ENCODE measurements at regions not wholly inside any gene's neighbourhood (a gene's known extent, or its start where the extent isn't known, plus 50 kb on each side); places are given as distances from the start of the nearest gene placed in this dataset.

DNA sequence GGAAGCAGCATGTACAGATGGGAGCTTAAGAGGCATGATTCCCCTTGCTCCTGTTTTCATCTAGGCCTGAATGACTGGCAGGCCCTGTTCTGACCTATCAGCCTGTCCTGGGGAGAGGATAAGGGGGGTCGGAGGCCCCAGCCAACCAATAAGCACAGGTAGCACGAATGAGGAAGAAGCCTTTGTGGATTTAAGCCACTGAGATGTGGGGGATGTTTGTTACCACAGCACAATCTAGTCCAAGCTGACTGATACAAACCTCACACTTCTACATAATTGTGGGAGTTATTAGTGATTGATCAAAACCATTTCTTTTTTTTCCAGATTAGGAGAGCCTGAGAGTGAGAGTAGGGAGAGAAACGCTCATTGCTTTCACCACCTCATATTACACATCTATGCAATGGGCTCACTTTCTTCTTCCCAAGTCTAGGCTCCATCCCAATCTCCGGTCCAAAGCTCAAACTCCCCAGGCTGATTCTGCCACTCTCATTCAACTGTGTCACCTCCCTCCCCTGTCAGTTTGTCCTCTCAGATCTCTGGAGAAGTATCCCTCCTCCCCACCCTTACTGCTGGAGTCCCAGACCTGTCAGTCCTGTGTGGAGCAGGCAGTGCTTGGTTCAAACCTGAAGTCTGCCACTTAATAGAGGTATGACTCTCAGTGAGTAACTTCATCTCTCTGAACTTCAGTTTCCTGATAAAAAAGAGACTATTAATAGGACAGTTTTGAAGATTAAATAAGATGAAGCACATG, 220.5 kb downstream of the PTPRU start:
- Histone ChIP-seq H3K9ac (ENCODE audit: control insufficient read depth, insufficient read depth, low read length) (no peak overlapping the region), H3K4me1 (ENCODE audit: control insufficient read depth, insufficient read depth, low read length) (no peaks in the 10 kb centered on the region), H3K79me2 (ENCODE audit: control insufficient read depth, insufficient read depth, low read length) (no peaks in the 10 kb centered on the region), H3K4me2 (ENCODE audit: control insufficient read depth, insufficient read depth) (no peak overlapping the region), H2AFZ (ENCODE audit: control insufficient read depth, low read depth, low read length) (no peak overlapping the region), H3K9me3 (replicated peaks; ENCODE audit: control insufficient read depth, insufficient read depth, low read length) (no peaks in the 10 kb centered on the region; the same call in 2 of the 3 replicates), H3K27me3 (replicated peaks in 1 of 2; ENCODE audit: control insufficient read depth in 2 of 2, insufficient read depth in 2 of 2, low read length in 1 of 2) (no peaks in the 10 kb centered on the region; a peak in 1 of 4 replicates), H3K36me3 (ENCODE audit: control insufficient read depth in 2 of 2, insufficient read depth in 2 of 2, low read length in 1 of 2) (no peaks in the 10 kb centered on the region), H4K20me1 (ENCODE audit: control insufficient read depth, insufficient read depth) (no peaks in the 10 kb centered on the region), H3K27ac (ENCODE audit: control insufficient read depth, insufficient read depth) (no peak overlapping the region), H3K4me3 (no peak overlapping the region)
- intact Hi-C loops (cut with micrococcal nuclease; ENCODE audit: unreplicated experiment) = no loop called here
- BruUV-seq (replicated peaks) = no TSS peak
- FAIRE-seq (no peak), DNase-seq (ENCODE audit: low read depth, low spot score) (no peak), ATAC-seq (no peak)
- CTCF ChIA-PET = no interaction called here
- in situ Hi-C loops (cut with MboI) = no loop called here
- POLR2A ChIA-PET = no interaction called here
- WGBS (ENCODE audit: insufficient coverage, insufficient replicate concordance, low lambda C conversion rate, missing lambda C conversion rate) = 15% methylated on average over 4 of the region's 4 CpGs
- SMC1A ChIA-PET (ENCODE audit: uncharacterized antibody, unreplicated experiment) = no interaction called here
- RAD21 ChIA-PET (ENCODE audit: unreplicated experiment) = no interaction called here
- TF ChIP-seq LARP7 (IDR thresholded peaks at IDR 0.05) (no peak), ZNF207 (IDR thresholded peaks at IDR 0.05; ENCODE audit: borderline replicate concordance) (no peak), POLR2AphosphoS5 (IDR thresholded peaks at IDR 0.05; ENCODE audit: low read length) (no peak), MXI1 (IDR thresholded peaks at IDR 0.05; ENCODE audit: low read depth, low read length) (no peak), ZNF24 (IDR thresholded peaks at IDR 0.05) (no peak), FOS (IDR thresholded peaks at IDR 0.05; ENCODE audit: borderline replicate concordance, extremely low read depth, insufficient read length) (no peak), RCOR1 (conservative IDR thresholded peaks at IDR 0.05; ENCODE audit: low read depth, low read length) (no peak), RUNX3 (IDR thresholded peaks at IDR 0.05; ENCODE audit: low read length) (no peak), ESRRA (IDR thresholded peaks at IDR 0.05; ENCODE audit: low read length) (no peak), KDM1A (IDR thresholded peaks at IDR 0.05; ENCODE audit: borderline replicate concordance) (no peak), CREB1 (IDR thresholded peaks at IDR 0.05; ENCODE audit: low read depth) (no peak)
- TF ChIP-seq, protein P1, sequence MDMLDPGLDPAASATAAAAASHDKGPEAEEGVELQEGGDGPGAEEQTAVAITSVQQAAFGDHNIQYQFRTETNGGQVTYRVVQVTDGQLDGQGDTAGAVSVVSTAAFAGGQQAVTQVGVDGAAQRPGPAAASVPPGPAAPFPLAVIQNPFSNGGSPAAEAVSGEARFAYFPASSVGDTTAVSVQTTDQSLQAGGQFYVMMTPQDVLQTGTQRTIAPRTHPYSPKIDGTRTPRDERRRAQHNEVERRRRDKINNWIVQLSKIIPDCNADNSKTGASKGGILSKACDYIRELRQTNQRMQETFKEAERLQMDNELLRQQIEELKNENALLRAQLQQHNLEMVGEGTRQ (IDR thresholded peaks at IDR 0.05; ENCODE audit: borderline replicate concordance, low read depth, low read length) = no peak
- TF ChIP-seq, protein P2, sequence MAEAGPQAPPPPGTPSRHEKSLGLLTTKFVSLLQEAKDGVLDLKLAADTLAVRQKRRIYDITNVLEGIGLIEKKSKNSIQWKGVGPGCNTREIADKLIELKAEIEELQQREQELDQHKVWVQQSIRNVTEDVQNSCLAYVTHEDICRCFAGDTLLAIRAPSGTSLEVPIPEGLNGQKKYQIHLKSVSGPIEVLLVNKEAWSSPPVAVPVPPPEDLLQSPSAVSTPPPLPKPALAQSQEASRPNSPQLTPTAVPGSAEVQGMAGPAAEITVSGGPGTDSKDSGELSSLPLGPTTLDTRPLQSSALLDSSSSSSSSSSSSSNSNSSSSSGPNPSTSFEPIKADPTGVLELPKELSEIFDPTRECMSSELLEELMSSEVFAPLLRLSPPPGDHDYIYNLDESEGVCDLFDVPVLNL (IDR thresholded peaks at IDR 0.05; ENCODE audit: low read depth, low read length) = no peak
- TF ChIP-seq, protein P3, sequence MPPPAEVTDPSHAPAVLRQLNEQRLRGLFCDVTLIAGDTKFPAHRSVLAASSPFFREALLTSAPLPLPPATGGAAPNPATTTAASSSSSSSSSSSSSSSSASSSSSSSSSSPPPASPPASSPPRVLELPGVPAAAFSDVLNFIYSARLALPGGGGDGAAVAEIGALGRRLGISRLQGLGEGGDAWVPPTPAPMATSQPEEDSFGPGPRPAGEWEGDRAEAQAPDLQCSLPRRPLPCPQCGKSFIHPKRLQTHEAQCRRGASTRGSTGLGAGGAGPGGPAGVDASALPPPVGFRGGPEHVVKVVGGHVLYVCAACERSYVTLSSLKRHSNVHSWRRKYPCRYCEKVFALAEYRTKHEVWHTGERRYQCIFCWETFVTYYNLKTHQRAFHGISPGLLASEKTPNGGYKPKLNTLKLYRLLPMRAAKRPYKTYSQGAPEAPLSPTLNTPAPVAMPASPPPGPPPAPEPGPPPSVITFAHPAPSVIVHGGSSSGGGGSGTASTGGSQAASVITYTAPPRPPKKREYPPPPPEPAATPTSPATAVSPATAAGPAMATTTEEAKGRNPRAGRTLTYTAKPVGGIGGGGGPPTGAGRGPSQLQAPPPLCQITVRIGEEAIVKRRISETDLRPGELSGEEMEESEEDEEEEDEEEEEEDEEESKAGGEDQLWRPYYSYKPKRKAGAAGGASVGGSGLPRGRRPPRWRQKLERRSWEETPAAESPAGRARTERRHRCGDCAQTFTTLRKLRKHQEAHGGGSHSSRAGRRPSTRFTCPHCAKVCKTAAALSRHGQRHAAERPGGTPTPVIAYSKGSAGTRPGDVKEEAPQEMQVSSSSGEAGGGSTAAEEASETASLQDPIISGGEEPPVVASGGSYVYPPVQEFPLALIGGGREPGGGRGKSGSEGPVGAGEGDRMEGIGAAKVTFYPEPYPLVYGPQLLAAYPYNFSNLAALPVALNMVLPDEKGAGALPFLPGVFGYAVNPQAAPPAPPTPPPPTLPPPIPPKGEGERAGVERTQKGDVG (CRISPR knock-in tag; IDR thresholded peaks at IDR 0.05) = no peak
- TF ChIP-seq, protein P4, sequence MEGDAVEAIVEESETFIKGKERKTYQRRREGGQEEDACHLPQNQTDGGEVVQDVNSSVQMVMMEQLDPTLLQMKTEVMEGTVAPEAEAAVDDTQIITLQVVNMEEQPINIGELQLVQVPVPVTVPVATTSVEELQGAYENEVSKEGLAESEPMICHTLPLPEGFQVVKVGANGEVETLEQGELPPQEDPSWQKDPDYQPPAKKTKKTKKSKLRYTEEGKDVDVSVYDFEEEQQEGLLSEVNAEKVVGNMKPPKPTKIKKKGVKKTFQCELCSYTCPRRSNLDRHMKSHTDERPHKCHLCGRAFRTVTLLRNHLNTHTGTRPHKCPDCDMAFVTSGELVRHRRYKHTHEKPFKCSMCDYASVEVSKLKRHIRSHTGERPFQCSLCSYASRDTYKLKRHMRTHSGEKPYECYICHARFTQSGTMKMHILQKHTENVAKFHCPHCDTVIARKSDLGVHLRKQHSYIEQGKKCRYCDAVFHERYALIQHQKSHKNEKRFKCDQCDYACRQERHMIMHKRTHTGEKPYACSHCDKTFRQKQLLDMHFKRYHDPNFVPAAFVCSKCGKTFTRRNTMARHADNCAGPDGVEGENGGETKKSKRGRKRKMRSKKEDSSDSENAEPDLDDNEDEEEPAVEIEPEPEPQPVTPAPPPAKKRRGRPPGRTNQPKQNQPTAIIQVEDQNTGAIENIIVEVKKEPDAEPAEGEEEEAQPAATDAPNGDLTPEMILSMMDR (IDR thresholded peaks at IDR 0.05 in 2 of 3, conservative IDR thresholded peaks at IDR 0.05 in 1 of 3; ENCODE audit: control insufficient read depth in 2 of 3, extremely low read depth in 1 of 3, insufficient read depth in 1 of 3, low read depth in 3 of 3, low read length in 3 of 3) = no peak
- TF ChIP-seq, protein P5, sequence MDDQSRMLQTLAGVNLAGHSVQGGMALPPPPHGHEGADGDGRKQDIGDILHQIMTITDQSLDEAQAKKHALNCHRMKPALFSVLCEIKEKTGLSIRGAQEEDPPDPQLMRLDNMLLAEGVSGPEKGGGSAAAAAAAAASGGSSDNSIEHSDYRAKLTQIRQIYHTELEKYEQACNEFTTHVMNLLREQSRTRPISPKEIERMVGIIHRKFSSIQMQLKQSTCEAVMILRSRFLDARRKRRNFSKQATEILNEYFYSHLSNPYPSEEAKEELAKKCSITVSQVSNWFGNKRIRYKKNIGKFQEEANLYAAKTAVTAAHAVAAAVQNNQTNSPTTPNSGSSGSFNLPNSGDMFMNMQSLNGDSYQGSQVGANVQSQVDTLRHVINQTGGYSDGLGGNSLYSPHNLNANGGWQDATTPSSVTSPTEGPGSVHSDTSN (IDR thresholded peaks at IDR 0.05; ENCODE audit: insufficient replicate concordance, low read depth, low read length) = no peak
